ENCODE measurements at regions not wholly inside any gene's neighbourhood (a gene's known extent, or its start where the extent isn't known, plus 50 kb on each side); places are given as distances from the start of the nearest gene placed in this dataset.
"Not testable (repeated sequence)": the region's sequence is repeated elsewhere in the genome, so short reads cannot be mapped to it uniquely, and the experiment has no call there.

DNA sequence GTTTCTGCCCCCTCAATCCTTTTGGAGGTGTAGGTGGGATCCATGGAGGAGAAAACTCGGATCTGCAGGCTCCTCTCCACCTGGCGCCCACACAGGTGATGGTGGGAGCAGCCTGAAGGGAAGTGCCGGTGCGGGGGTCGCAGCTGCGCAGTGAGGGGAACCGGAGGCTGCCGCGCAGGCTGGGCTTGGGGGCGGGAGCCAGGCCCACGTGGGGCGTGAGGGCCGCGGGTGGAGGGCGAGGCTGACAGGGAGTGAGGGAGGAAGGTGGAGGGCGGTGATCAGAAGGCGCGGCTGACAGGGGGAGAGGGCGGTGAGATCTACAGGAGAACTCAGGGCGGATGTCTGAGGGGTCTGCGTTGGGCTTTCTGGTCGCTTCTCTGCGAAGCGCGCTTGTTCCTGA, 414.7 kb upstream of the NPAP1 start:
- TF ChIP-seq, protein P1, sequence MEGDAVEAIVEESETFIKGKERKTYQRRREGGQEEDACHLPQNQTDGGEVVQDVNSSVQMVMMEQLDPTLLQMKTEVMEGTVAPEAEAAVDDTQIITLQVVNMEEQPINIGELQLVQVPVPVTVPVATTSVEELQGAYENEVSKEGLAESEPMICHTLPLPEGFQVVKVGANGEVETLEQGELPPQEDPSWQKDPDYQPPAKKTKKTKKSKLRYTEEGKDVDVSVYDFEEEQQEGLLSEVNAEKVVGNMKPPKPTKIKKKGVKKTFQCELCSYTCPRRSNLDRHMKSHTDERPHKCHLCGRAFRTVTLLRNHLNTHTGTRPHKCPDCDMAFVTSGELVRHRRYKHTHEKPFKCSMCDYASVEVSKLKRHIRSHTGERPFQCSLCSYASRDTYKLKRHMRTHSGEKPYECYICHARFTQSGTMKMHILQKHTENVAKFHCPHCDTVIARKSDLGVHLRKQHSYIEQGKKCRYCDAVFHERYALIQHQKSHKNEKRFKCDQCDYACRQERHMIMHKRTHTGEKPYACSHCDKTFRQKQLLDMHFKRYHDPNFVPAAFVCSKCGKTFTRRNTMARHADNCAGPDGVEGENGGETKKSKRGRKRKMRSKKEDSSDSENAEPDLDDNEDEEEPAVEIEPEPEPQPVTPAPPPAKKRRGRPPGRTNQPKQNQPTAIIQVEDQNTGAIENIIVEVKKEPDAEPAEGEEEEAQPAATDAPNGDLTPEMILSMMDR (IDR thresholded peaks at IDR 0.05) = not testable (repeated sequence)
- not testable (repeated sequence) for TF ChIP-seq POLR2A (IDR thresholded peaks at IDR 0.05)

Measured in uterus (tissue), 2 donors.